WTC11 (cell line): ENCODE measurements at regions not wholly inside any gene's neighbourhood (a gene's known extent, or its start where the extent isn't known, plus 50 kb on each side); places are given as distances from the start of the nearest gene placed in this dataset.
"Not testable (repeated sequence)": the region's sequence is repeated elsewhere in the genome, so short reads cannot be mapped to it uniquely, and the experiment has no call there.

Source experiments
- ATAC-seq: fragments of 200-7000 bp; cut with Tn5 transposase; 2 replicates; pipeline ENCODE4 v1.10.0; 2021; ENCODE audit warnings: mild to moderate bottlenecking, moderate library complexity
- CTCF ChIA-PET: fragments of 300-600 bp; sonication (Branson Sonifier 250); formaldehyde crosslinking; loops from one replicate; lab custom pipeline; 2021; ENCODE audit warnings: antibody characterized with exemption; lab: Charles Lee
- POLR2A ChIA-PET: fragments of 350-600 bp; sonication (Branson Sonifier 250); formaldehyde crosslinking; loops from one replicate; lab custom pipeline; 2021; ENCODE audit warnings: antibody characterized with exemption; lab: Charles Lee
- DNase-seq: peaks from one replicate; pipeline ENCODE4 v3.0.0; 2021; ENCODE audit warnings: low spot score
- H3K27ac Mint-ChIP-seq: 2 replicates; pipeline ENCODE4 v1.8.0; 2021; ENCODE audit warnings: mixed read lengths
- H3K27me3 Mint-ChIP-seq: 2 replicates; pipeline ENCODE4 v1.8.0; 2021; ENCODE audit warnings: low read depth, mild to moderate bottlenecking, moderate library complexity, mixed read lengths
- H3K36me3 Mint-ChIP-seq: 2 replicates; pipeline ENCODE4 v1.8.0; 2021; ENCODE audit warnings: mixed read lengths
- H3K4me1 Mint-ChIP-seq: 2 replicates; pipeline ENCODE4 v1.8.0; 2022; ENCODE audit warnings: mixed read lengths
- H3K4me3 Mint-ChIP-seq: 2 replicates; pipeline ENCODE4 v1.8.0; 2021; ENCODE audit warnings: mild to moderate bottlenecking, moderate library complexity, mixed read lengths
- H3K9me3 Mint-ChIP-seq: 2 replicates; pipeline ENCODE4 v1.8.0; 2021; ENCODE audit warnings: mixed read lengths
- AFF4 ChIP-seq: sonication (generic); formaldehyde crosslinking; IDR thresholded peaks from 2 replicates; pipeline ENCODE4 v1.8.1; 2023; ENCODE audit warnings: mild to moderate bottlenecking, missing genetic modification reagents, borderline replicate concordance
- ARID4B ChIP-seq: sonication (generic); formaldehyde crosslinking; IDR thresholded peaks from 2 replicates; pipeline ENCODE4 v1.8.0; 2023; ENCODE audit warnings: missing genetic modification reagents, mild to moderate bottlenecking, borderline replicate concordance
- CBFB ChIP-seq: sonication (generic); formaldehyde crosslinking; IDR thresholded peaks from 2 replicates; pipeline ENCODE4 v1.8.1; 2022; ENCODE audit warnings: mild to moderate bottlenecking, low read depth, missing genetic modification reagents
- KAT7 ChIP-seq: sonication (generic); formaldehyde crosslinking; IDR thresholded peaks from 2 replicates; pipeline ENCODE4 v1.8.1; 2023; ENCODE audit warnings: missing genetic modification reagents, mild to moderate bottlenecking, borderline replicate concordance
- MAX ChIP-seq: sonication (generic); formaldehyde crosslinking; IDR thresholded peaks from 2 replicates; pipeline ENCODE4 v1.8.0; 2022; ENCODE audit warnings: mild to moderate bottlenecking, missing genetic modification reagents
- NR1H2 ChIP-seq: sonication (generic); formaldehyde crosslinking; IDR thresholded peaks from 2 replicates; pipeline ENCODE4 v1.9.0; 2021; ENCODE audit warnings: mild to moderate bottlenecking, moderate library complexity, missing genetic modification reagents
- TEAD4 ChIP-seq: sonication (generic); formaldehyde crosslinking; IDR thresholded peaks from 2 replicates; pipeline ENCODE4 v1.8.0; 2022; ENCODE audit warnings: mild to moderate bottlenecking, missing genetic modification reagents
- ZNF219 ChIP-seq: sonication (generic); formaldehyde crosslinking; IDR thresholded peaks from 2 replicates; pipeline ENCODE4 v1.8.0; 2023; ENCODE audit warnings: missing genetic modification reagents, mild to moderate bottlenecking, borderline replicate concordance
- ZSCAN18 ChIP-seq: fragments of 250-450 bp; sonication (Bioruptor Pico); IDR thresholded peaks from 2 replicates; pipeline ENCODE4 v2.1.2; 2022; ENCODE audit warnings: mild to moderate bottlenecking, moderate library complexity

- DNase-seq, result no peak
- Mint-ChIP-seq H3K9me3 (no peaks in the 10 kb centered on the region), H3K27me3 (no peaks in the 10 kb centered on the region), H3K4me1 (peaks cover 8% of the 10 kb centered on the region), H3K4me3 (no peak overlapping the region), H3K27ac (no peak overlapping the region), H3K36me3 (no peaks in the 10 kb centered on the region)
- POLR2A ChIA-PET, result no interaction called here
- CTCF ChIA-PET, result no interaction called here
- TF ChIP-seq KAT7 (CRISPR knock-in tag) (no peak), NR1H2 (CRISPR knock-in tag) (no peak), ARID4B (no peak), CBFB (no peak), MAX (CRISPR knock-in tag) (no peak)
- no peak for ATAC-seq
These were observed 684.0 kb upstream of the MANEA start for GRCh38 chr6:94893327-94893726.

GRCh38 chr6:94873819-94874218 is 703.5 kb upstream of the MANEA start:
- H3K4me1 Mint-ChIP-seq, CTCF ChIA-PET, POLR2A ChIA-PET, ATAC-seq, H3K27me3 Mint-ChIP-seq, H3K4me3 Mint-ChIP-seq, H3K27ac Mint-ChIP-seq: not testable (repeated sequence)
- H3K36me3 Mint-ChIP-seq, result peaks cover 13% of the 10 kb centered on the region
- peak; percentile 14 for DNase-seq
- H3K9me3 Mint-ChIP-seq, result peaks cover 24% of the 10 kb centered on the region

- H3K9me3 Mint-ChIP-seq, result no peaks in the 10 kb centered on the region
- ATAC-seq (no peak), DNase-seq (no peak)
- ChIA-PET POLR2A (no interaction called here), CTCF (no interaction called here)
- H3K4me1 Mint-ChIP-seq, result peaks cover 16% of the 10 kb centered on the region
- H3K36me3 Mint-ChIP-seq, result no peaks in the 10 kb centered on the region
- H3K27ac Mint-ChIP-seq, result no peak overlapping the region
- H3K27me3 Mint-ChIP-seq, result no peaks in the 10 kb centered on the region
- H3K4me3 Mint-ChIP-seq, result no peak overlapping the region
- TF ChIP-seq AFF4 (CRISPR knock-in tag), result no peak
- TF ChIP-seq ZSCAN18, result no peak
- TF ChIP-seq, all 79 proteins: peak for 0
These were observed 715.2 kb upstream of the MANEA start for GRCh38 chr6:94862112-94862511.

- ChIA-PET POLR2A (no interaction called here), CTCF (no interaction called here)
- H3K27ac Mint-ChIP-seq, result peak overlapping the region; percentile 31; the same call in 1 of the 2 replicates
- no peaks in the 10 kb centered on the region for H3K27me3 Mint-ChIP-seq
- DNase-seq (no peak), ATAC-seq (peak; percentile 88)
- H3K4me1 Mint-ChIP-seq, result peaks cover 16% of the 10 kb centered on the region
- no peak for TF ChIP-seq ZNF219 (CRISPR knock-in tag)
- no peak for TF ChIP-seq TEAD4 (CRISPR knock-in tag)
- no peak overlapping the region for H3K4me3 Mint-ChIP-seq
- H3K9me3 Mint-ChIP-seq, result no peaks in the 10 kb centered on the region
- H3K36me3 Mint-ChIP-seq, result no peaks in the 10 kb centered on the region
These were observed 717.4 kb upstream of the MANEA start for GRCh38 chr6:94859924-94860323.
